ENCODE measurements at regions not wholly inside any gene's neighbourhood (a gene's known extent, or its start where the extent isn't known, plus 50 kb on each side); places are given as distances from the start of the nearest gene placed in this dataset.

GRCh38 chr18:66825347-66825746 is 221.5 kb upstream of the CDH19 start:
- no peak overlapping the region for H3K27ac ChIP-seq (ENCODE audit: insufficient read depth, low read depth, low read length, poor library complexity, severe bottlenecking)
- 86% methylated on average over 2 of the region's 3 CpGs; no CpG with 5 or more reads in 1 of the 2 experiments for WGBS, 2 experiments
- no peaks in the 10 kb centered on the region for H3K36me3 ChIP-seq (ENCODE audit: control insufficient read depth, insufficient read depth, low read length)
- no peaks in the 10 kb centered on the region for H3K27me3 ChIP-seq (ENCODE audit: control insufficient read depth, insufficient read depth, low read length, poor library complexity, severe bottlenecking)
- no peak overlapping the region for H3K4me3 ChIP-seq (ENCODE audit: insufficient read depth, low read depth, low read length)
- no peaks in the 10 kb centered on the region for H3K4me1 ChIP-seq (ENCODE audit: control insufficient read depth, insufficient read depth, low read length)
- H3K9me3 ChIP-seq (ENCODE audit: control insufficient read depth, low read length), result no peaks in the 10 kb centered on the region

- H3K27me3 ChIP-seq (ENCODE audit: control insufficient read depth, insufficient read depth, low read length, poor library complexity, severe bottlenecking), result no peaks in the 10 kb centered on the region
- H3K9me3 ChIP-seq (ENCODE audit: control insufficient read depth, low read length), result no peaks in the 10 kb centered on the region
- no peaks in the 10 kb centered on the region for H3K4me1 ChIP-seq (ENCODE audit: control insufficient read depth, insufficient read depth, low read length)
- no peak overlapping the region for H3K27ac ChIP-seq (ENCODE audit: insufficient read depth, low read depth, low read length, poor library complexity, severe bottlenecking)
- H3K36me3 ChIP-seq (ENCODE audit: control insufficient read depth, insufficient read depth, low read length), result no peaks in the 10 kb centered on the region
- WGBS, 2 experiments, result 91 to 100% methylated on average over 1 of the region's 1 CpG
- no peak overlapping the region for H3K4me3 ChIP-seq (ENCODE audit: insufficient read depth, low read depth, low read length)
Observed at GRCh38 chr18:66819235-66819634, 215.3 kb upstream of the CDH19 start.

- Histone ChIP-seq H3K36me3 (ENCODE audit: control insufficient read depth, insufficient read depth, low read length) (no peaks in the 10 kb centered on the region), H3K27me3 (ENCODE audit: control insufficient read depth, insufficient read depth, low read length, poor library complexity, severe bottlenecking) (no peaks in the 10 kb centered on the region), H3K4me1 (ENCODE audit: control insufficient read depth, insufficient read depth, low read length) (no peaks in the 10 kb centered on the region), H3K4me3 (ENCODE audit: insufficient read depth, low read depth, low read length) (no peak overlapping the region), H3K27ac (ENCODE audit: insufficient read depth, low read depth, low read length, poor library complexity, severe bottlenecking) (no peak overlapping the region), H3K9me3 (ENCODE audit: control insufficient read depth, low read length) (no peaks in the 10 kb centered on the region)
Observed at GRCh38 chr18:66813138-66813537, 209.2 kb upstream of the CDH19 start.

- H3K9me3 ChIP-seq (ENCODE audit: control insufficient read depth, low read length), result no peaks in the 10 kb centered on the region
- no peak overlapping the region for H3K27ac ChIP-seq (ENCODE audit: insufficient read depth, low read depth, low read length, poor library complexity, severe bottlenecking)
- no peak overlapping the region for H3K4me3 ChIP-seq (ENCODE audit: insufficient read depth, low read depth, low read length)
- no peaks in the 10 kb centered on the region for H3K27me3 ChIP-seq (ENCODE audit: control insufficient read depth, insufficient read depth, low read length, poor library complexity, severe bottlenecking)
- no peaks in the 10 kb centered on the region for H3K4me1 ChIP-seq (ENCODE audit: control insufficient read depth, insufficient read depth, low read length)
- no peaks in the 10 kb centered on the region for H3K36me3 ChIP-seq (ENCODE audit: control insufficient read depth, insufficient read depth, low read length)
- 71 to 84% methylated on average over 2 of the region's 3 CpGs for WGBS, 2 experiments
Observed at GRCh38 chr18:66795051-66795450, 191.2 kb upstream of the CDH19 start.

- H3K27me3 ChIP-seq (ENCODE audit: control insufficient read depth, insufficient read depth, low read length, poor library complexity, severe bottlenecking), result no peaks in the 10 kb centered on the region
- WGBS, 2 experiments, result 85 to 89% methylated on average over 3 of the region's 3 CpGs
Observed at GRCh38 chr18:66792466-66792865, 188.6 kb upstream of the CDH19 start.

GRCh38 chr18:66780609-66781008 is 176.7 kb upstream of the CDH19 start:
- H3K4me1 ChIP-seq (ENCODE audit: control insufficient read depth, insufficient read depth, low read length), result no peaks in the 10 kb centered on the region
- no peak overlapping the region for H3K27ac ChIP-seq (ENCODE audit: insufficient read depth, low read depth, low read length, poor library complexity, severe bottlenecking)
- H3K4me3 ChIP-seq (ENCODE audit: insufficient read depth, low read depth, low read length), result no peak overlapping the region
- no peaks in the 10 kb centered on the region for H3K27me3 ChIP-seq (ENCODE audit: control insufficient read depth, insufficient read depth, low read length, poor library complexity, severe bottlenecking)
- H3K9me3 ChIP-seq (ENCODE audit: control insufficient read depth, low read length), result no peaks in the 10 kb centered on the region
- H3K36me3 ChIP-seq (ENCODE audit: control insufficient read depth, insufficient read depth, low read length), result no peaks in the 10 kb centered on the region
- whole genome bisulfite sequencing, 2 experiments, result 100% methylated on average over 1 of the region's 2 CpGs

More at GRCh38 chr18:66792466-66792865, 188.6 kb upstream of the CDH19 start:
- Histone ChIP-seq H3K9me3 (ENCODE audit: control insufficient read depth, low read length) (no peaks in the 10 kb centered on the region), H3K36me3 (ENCODE audit: control insufficient read depth, insufficient read depth, low read length) (no peaks in the 10 kb centered on the region), H3K4me1 (ENCODE audit: control insufficient read depth, insufficient read depth, low read length) (no peaks in the 10 kb centered on the region), H3K4me3 (ENCODE audit: insufficient read depth, low read depth, low read length) (no peak overlapping the region), H3K27ac (ENCODE audit: insufficient read depth, low read depth, low read length, poor library complexity, severe bottlenecking) (no peak overlapping the region)

GRCh38 chr18:66778048-66778447 is 174.2 kb upstream of the CDH19 start:
- WGBS, 2 experiments, result 94 to 99% methylated on average over 1 to 3 of the region's 3 CpGs
- H3K36me3 ChIP-seq (ENCODE audit: control insufficient read depth, insufficient read depth, low read length), result no peaks in the 10 kb centered on the region
- no peaks in the 10 kb centered on the region for H3K9me3 ChIP-seq (ENCODE audit: control insufficient read depth, low read length)
- H3K27me3 ChIP-seq (ENCODE audit: control insufficient read depth, insufficient read depth, low read length, poor library complexity, severe bottlenecking), result no peaks in the 10 kb centered on the region
- H3K4me3 ChIP-seq (ENCODE audit: insufficient read depth, low read depth, low read length), result no peak overlapping the region
- no peak overlapping the region for H3K27ac ChIP-seq (ENCODE audit: insufficient read depth, low read depth, low read length, poor library complexity, severe bottlenecking)
- no peaks in the 10 kb centered on the region for H3K4me1 ChIP-seq (ENCODE audit: control insufficient read depth, insufficient read depth, low read length)

GRCh38 chr18:66769375-66769774 is 165.5 kb upstream of the CDH19 start:
- whole genome bisulfite sequencing, 2 experiments, result 93 to 95% methylated on average over 3 to 4 of the region's 4 CpGs
- no peaks in the 10 kb centered on the region for H3K9me3 ChIP-seq (ENCODE audit: control insufficient read depth, low read length)
- no peak overlapping the region for H3K27ac ChIP-seq (ENCODE audit: insufficient read depth, low read depth, low read length, poor library complexity, severe bottlenecking)
- no peaks in the 10 kb centered on the region for H3K27me3 ChIP-seq (ENCODE audit: control insufficient read depth, insufficient read depth, low read length, poor library complexity, severe bottlenecking)
- H3K36me3 ChIP-seq (ENCODE audit: control insufficient read depth, insufficient read depth, low read length), result no peaks in the 10 kb centered on the region
- no peaks in the 10 kb centered on the region for H3K4me1 ChIP-seq (ENCODE audit: control insufficient read depth, insufficient read depth, low read length)
- no peak overlapping the region for H3K4me3 ChIP-seq (ENCODE audit: insufficient read depth, low read depth, low read length)

- no peaks in the 10 kb centered on the region for H3K36me3 ChIP-seq (ENCODE audit: control insufficient read depth, insufficient read depth, low read length)
Observed at GRCh38 chr18:66764230-66764629, 160.3 kb upstream of the CDH19 start.

GRCh38 chr18:66761166-66761565 is 157.3 kb upstream of the CDH19 start:
- no peaks in the 10 kb centered on the region for H3K27me3 ChIP-seq (ENCODE audit: control insufficient read depth, insufficient read depth, low read length, poor library complexity, severe bottlenecking)
- no peak overlapping the region for H3K4me3 ChIP-seq (ENCODE audit: insufficient read depth, low read depth, low read length)
- H3K9me3 ChIP-seq (ENCODE audit: control insufficient read depth, low read length), result no peaks in the 10 kb centered on the region
- H3K27ac ChIP-seq (ENCODE audit: insufficient read depth, low read depth, low read length, poor library complexity, severe bottlenecking), result no peak overlapping the region
- H3K36me3 ChIP-seq (ENCODE audit: control insufficient read depth, insufficient read depth, low read length), result no peaks in the 10 kb centered on the region
- 94 to 97% methylated on average over 4 of the region's 4 CpGs for WGBS, 2 experiments
- no peaks in the 10 kb centered on the region for H3K4me1 ChIP-seq (ENCODE audit: control insufficient read depth, insufficient read depth, low read length)

More at GRCh38 chr18:66764230-66764629, 160.3 kb upstream of the CDH19 start:
- H3K4me3 ChIP-seq (ENCODE audit: insufficient read depth, low read depth, low read length), result no peak overlapping the region
- H3K27me3 ChIP-seq (ENCODE audit: control insufficient read depth, insufficient read depth, low read length, poor library complexity, severe bottlenecking), result no peaks in the 10 kb centered on the region
- no peaks in the 10 kb centered on the region for H3K4me1 ChIP-seq (ENCODE audit: control insufficient read depth, insufficient read depth, low read length)
- no peaks in the 10 kb centered on the region for H3K9me3 ChIP-seq (ENCODE audit: control insufficient read depth, low read length)
- 95 to 96% methylated on average over 4 of the region's 4 CpGs for WGBS, 2 experiments
- no peak overlapping the region for H3K27ac ChIP-seq (ENCODE audit: insufficient read depth, low read depth, low read length, poor library complexity, severe bottlenecking)

GRCh38 chr18:66760559-66760958 is 156.7 kb upstream of the CDH19 start:
- no peaks in the 10 kb centered on the region for H3K36me3 ChIP-seq (ENCODE audit: control insufficient read depth, insufficient read depth, low read length)
- H3K9me3 ChIP-seq (ENCODE audit: control insufficient read depth, low read length), result no peaks in the 10 kb centered on the region
- 84 to 96% methylated on average over 2 of the region's 4 CpGs for WGBS, 2 experiments
- no peak overlapping the region for H3K27ac ChIP-seq (ENCODE audit: insufficient read depth, low read depth, low read length, poor library complexity, severe bottlenecking)
- H3K27me3 ChIP-seq (ENCODE audit: control insufficient read depth, insufficient read depth, low read length, poor library complexity, severe bottlenecking), result no peaks in the 10 kb centered on the region
- no peaks in the 10 kb centered on the region for H3K4me1 ChIP-seq (ENCODE audit: control insufficient read depth, insufficient read depth, low read length)
- H3K4me3 ChIP-seq (ENCODE audit: insufficient read depth, low read depth, low read length), result no peak overlapping the region

Data from ectodermal cell (in vitro differentiated cells).